ENCODE measurements at regions not wholly inside any gene's neighbourhood (a gene's known extent, or its start where the extent isn't known, plus 50 kb on each side); places are given as distances from the start of the nearest gene placed in this dataset.

DNA sequence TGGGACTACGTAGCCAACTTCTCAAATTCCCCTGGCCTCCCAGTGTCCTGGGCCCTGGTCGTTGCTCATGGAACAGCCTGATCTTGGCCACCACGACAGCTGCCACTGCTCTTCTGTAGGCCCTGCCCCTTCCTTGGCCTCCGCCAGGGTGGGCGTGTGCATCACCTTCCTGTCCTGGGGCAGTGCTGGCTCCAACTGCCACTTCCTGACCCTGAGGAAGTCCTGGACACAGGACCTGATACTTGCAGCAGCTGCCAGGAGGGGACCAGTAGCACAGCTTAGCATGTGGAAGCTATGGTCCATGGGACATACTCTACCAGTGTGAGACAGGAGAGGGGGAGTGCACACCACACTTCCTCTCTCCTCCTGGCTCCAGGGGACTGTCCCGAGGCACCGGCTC, 145.2 kb downstream of the TENT4A start:
- TF ChIP-seq, protein P1, sequence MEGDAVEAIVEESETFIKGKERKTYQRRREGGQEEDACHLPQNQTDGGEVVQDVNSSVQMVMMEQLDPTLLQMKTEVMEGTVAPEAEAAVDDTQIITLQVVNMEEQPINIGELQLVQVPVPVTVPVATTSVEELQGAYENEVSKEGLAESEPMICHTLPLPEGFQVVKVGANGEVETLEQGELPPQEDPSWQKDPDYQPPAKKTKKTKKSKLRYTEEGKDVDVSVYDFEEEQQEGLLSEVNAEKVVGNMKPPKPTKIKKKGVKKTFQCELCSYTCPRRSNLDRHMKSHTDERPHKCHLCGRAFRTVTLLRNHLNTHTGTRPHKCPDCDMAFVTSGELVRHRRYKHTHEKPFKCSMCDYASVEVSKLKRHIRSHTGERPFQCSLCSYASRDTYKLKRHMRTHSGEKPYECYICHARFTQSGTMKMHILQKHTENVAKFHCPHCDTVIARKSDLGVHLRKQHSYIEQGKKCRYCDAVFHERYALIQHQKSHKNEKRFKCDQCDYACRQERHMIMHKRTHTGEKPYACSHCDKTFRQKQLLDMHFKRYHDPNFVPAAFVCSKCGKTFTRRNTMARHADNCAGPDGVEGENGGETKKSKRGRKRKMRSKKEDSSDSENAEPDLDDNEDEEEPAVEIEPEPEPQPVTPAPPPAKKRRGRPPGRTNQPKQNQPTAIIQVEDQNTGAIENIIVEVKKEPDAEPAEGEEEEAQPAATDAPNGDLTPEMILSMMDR (IDR thresholded peaks at IDR 0.05) = no peak
- TF ChIP-seq POLR2AphosphoS5 (IDR thresholded peaks at IDR 0.05; ENCODE audit: low read depth, low read length) = no peak
- TF ChIP-seq, protein P2, sequence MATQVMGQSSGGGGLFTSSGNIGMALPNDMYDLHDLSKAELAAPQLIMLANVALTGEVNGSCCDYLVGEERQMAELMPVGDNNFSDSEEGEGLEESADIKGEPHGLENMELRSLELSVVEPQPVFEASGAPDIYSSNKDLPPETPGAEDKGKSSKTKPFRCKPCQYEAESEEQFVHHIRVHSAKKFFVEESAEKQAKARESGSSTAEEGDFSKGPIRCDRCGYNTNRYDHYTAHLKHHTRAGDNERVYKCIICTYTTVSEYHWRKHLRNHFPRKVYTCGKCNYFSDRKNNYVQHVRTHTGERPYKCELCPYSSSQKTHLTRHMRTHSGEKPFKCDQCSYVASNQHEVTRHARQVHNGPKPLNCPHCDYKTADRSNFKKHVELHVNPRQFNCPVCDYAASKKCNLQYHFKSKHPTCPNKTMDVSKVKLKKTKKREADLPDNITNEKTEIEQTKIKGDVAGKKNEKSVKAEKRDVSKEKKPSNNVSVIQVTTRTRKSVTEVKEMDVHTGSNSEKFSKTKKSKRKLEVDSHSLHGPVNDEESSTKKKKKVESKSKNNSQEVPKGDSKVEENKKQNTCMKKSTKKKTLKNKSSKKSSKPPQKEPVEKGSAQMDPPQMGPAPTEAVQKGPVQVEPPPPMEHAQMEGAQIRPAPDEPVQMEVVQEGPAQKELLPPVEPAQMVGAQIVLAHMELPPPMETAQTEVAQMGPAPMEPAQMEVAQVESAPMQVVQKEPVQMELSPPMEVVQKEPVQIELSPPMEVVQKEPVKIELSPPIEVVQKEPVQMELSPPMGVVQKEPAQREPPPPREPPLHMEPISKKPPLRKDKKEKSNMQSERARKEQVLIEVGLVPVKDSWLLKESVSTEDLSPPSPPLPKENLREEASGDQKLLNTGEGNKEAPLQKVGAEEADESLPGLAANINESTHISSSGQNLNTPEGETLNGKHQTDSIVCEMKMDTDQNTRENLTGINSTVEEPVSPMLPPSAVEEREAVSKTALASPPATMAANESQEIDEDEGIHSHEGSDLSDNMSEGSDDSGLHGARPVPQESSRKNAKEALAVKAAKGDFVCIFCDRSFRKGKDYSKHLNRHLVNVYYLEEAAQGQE (IDR thresholded peaks at IDR 0.05; ENCODE audit: insufficient read depth in 1 of 2, low read depth in 2 of 2, low read length in 1 of 2) = no peak

All from Panc1 (cell line).